ENCODE measurements at regions not wholly inside any gene's neighbourhood (a gene's known extent, or its start where the extent isn't known, plus 50 kb on each side); places are given as distances from the start of the nearest gene placed in this dataset.

DNA sequence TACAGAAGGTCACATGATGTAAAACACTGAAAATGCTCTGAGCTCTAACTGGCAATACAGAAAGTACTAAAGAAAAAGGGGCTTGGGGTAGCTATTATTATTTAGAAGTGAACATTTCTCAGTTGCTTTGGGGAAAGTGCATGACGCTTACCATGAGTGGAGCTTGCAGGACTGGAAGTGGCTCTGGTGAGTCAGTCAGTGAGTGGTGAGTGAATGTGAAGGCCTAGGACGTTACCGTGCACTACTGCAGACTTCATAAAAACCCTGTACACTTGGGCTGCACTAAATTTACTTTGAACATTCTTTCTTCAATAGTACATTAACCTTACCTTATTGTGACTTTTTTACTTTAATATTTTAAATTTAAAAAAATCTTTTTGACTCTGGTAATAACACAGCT, 89.3 kb upstream of the ENPP6 start:
- TF ChIP-seq RFX5 (IDR thresholded peaks at IDR 0.05; ENCODE audit: low read depth, low read length) (no peak), EP300 (IDR thresholded peaks at IDR 0.05; ENCODE audit: borderline replicate concordance in 1 of 2, control insufficient read depth in 1 of 2, low read depth in 2 of 2, low read length in 2 of 2) (no peak)
